Muscle of back (tissue), 3 donors: ENCODE measurements at regions not wholly inside any gene's neighbourhood (a gene's known extent, or its start where the extent isn't known, plus 50 kb on each side); places are given as distances from the start of the nearest gene placed in this dataset.

Source experiments
- DNase-seq, 3 donors: peaks; one replicate each; pipeline versions ENCODE4 v3.0.0 to v3.0.0-alpha.2; 2013

DNA sequence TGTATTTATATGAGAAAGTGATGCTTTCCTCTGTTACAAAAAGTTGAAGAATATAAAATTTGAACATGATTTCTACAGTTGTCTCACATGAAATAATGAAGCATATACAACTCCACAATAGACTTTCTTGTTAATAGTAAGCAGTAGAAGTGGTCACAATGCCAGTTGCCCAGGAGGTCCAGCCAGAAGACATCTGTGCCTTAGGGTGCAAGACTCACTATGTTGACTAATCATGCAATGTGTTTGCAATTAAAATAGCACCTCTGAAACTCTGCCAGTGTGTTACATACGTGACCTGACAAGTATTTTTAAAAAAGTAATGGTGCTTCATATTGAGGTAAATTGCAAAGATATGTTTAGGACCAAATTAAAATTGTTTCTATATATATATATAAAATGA is 547.2 kb downstream of the ETV1 start:
- DNase-seq: no peak

DNA sequence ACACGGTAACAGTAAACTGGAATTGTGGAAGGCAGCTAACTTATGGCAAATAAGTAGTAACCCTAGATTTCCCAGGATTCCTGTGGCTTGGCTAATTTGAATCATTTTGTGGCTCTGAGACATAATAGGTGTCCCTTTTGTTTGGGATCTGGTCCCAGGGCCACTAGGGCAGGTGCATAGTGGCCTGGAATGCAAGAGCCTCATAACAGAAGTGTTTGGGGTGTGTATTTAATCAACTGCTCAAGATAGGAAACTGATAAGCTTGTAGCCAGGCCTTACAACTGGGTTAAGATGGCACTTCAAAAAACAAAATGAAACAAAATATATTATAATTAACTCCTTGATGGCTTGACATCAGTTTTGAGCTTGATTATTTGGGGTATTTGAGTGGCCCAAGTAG is 541.8 kb downstream of the ETV1 start:
- DNase-seq: no peak

DNA sequence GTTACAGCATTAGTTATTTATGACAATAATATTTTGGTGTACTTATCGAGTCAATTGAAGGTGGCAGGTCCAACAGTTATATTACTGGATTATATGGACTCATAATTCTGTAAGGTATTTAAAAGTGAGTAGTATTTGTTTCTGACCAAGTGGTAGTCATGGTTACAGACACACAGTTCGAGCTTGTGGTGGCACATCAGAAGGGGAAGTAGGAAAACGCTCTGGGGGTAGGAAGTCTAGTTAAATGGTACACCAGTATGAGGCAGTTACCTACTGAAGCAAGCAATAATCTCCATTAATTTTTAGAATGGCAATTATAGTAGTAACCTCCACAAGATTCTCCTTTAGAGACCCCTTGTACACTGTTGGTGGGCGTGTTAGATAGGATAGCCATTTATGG is 541.2 kb downstream of the ETV1 start:
- DNase-seq: no peak

- DNase-seq: no peak
These were observed 540.0 kb downstream of the ETV1 start for GRCh38 chr7:13449460-13449859.

DNA sequence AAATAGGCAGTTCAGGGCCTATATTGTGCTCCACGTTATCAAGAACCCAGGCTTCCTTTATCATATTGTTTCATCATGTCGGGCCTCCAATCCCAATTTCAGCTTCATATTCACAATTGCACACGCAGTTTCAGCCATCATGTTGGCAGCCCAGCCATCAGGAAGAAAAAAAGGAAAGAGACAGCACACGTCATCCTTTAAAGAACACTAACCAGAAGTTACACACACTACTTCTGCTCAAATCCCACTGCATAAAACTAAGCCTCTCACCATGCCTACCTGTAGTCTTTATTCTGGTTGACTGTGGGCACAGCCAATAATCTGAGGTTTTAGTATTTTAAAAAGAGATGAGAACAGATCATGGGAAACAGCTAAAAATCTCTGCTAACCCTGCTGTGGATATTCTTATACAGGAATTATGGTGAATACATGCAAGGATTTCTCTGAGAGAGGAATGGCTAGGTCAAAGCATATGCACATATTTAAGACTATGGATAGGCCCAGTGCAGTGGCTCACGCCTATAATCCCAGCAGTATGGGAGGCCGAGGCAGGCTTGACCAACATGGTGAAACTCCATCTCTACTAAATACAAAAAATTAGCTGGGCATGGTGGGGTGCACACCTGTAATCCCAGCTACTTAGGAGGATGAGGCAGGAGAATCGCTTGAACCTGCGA is 534.4 kb downstream of the ETV1 start:
- DNase-seq: no peak

GRCh38 chr7:13457790-13458189 is 531.7 kb downstream of the ETV1 start:
- DNase-seq: peak; percentile 21 to 49 (median 24)

DNA sequence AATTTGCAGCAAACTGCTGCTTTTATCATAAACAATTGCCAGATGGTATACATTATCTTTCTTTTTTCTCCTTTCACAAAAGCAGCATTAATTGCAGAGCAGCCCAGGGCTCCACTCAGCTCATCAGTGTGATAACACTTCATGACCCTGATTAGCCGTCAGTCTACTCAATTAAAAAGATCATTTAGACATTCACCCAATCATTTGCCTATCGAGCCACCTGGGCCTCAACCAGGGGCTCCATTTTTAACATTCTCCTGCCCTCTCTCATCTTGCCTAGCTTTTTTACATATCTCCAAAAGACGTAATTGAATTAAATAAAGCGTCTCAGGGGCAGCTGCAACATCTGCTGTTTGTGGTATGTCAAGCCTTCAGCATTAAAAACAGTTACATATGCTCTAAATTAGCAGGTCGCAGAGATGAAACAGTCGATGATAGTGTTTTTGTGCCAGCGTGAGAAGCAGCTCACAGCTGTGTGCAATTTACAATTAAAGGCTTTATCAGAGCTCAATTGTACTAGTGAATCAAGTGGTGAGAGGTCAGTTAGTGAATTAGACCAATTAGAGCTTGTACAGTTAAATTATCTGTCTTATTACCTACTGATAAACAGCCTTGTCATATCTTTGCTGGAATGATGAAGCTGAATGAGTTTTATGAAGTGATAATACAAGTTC is 522.5 kb downstream of the ETV1 start:
- DNase-seq: peak in 2 of 3 donors; percentile 7 to 37

- DNase-seq: no peak
These were observed 512.5 kb downstream of the ETV1 start for GRCh38 chr7:13476881-13477444.

DNA sequence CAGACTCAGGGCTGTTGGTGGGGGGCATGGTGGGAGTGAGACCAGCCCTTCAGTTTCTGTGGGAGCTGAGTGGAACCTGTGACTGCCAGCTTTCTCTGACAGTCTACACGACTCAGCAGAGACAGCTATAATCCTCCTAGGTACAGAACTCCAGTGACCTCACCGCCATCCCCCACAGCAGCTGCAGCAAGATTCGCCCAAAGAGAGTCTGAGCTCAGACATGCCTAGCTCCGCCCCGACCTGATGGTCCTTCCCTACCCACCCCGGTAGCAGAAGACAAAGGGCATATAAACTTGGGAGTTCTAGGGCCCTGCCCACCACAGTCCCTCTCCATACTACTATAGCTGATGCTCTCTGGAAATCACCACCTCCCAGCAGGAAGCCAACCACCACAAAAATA is 500.1 kb downstream of the ETV1 start:
- no peak for DNase-seq

- DNase-seq: no peak
These were observed 492.5 kb downstream of the ETV1 start for GRCh38 chr7:13496976-13497375.

GRCh38 chr7:13508586-13508985 is 480.9 kb downstream of the ETV1 start:
- peak in 1 of 3 donors; percentile 8 for DNase-seq

- no peak for DNase-seq
These were observed 470.7 kb downstream of the ETV1 start for GRCh38 chr7:13518738-13519137.

- no peak for DNase-seq
These were observed 465.4 kb downstream of the ETV1 start for GRCh38 chr7:13524076-13524475.

DNA sequence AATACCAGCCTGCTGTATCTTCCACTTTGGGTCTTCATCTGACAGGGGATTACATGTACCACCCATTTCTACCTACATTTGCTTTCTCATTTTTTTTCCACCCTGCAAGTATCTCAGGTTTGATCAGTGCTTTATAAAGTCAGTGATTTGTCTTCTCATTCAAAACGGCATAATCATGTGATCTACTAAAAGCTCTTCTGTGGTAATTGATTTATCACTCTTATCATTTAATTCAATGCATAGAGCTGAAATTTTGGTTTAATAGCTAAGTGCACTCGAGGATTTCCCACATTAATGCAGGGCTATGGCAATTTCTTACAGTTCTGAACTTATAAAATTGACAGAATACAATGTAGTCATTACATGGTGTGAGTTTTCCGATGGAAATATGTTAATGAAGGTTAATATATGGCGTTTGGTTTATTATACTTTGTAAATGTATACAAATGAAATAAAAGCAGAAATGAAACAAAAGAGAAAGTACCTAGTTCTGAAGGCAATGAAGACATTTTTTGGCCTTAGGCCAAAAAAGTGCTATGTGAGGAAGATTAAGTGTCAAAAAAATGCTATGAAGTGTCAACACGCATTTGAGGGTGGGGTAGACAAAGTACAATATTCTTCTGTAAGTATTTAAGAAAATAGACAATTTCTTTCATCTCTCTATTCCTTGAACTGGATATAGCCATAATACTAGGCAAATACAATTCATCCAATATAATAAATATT is 457.3 kb downstream of the ETV1 start:
- DNase-seq: no peak

DNA sequence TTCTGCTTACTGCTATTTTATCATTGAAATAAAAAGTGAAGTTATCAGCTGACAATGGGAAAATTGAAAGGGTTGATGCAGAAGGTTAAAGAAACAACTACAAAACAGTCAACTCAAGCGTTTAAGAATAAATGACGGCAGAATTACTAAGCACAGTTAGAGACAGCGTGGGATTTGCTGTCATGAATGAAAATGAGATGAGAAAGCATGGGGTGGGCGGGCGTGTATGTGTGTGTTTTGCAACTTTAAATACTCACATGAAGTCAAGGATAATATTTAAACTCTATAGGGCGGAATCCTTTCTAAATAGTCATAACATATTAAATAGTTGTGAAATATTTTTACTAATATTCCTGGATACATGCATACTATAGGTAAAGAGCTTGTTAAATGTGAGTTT is 450.8 kb downstream of the ETV1 start:
- DNase-seq: no peak

DNA sequence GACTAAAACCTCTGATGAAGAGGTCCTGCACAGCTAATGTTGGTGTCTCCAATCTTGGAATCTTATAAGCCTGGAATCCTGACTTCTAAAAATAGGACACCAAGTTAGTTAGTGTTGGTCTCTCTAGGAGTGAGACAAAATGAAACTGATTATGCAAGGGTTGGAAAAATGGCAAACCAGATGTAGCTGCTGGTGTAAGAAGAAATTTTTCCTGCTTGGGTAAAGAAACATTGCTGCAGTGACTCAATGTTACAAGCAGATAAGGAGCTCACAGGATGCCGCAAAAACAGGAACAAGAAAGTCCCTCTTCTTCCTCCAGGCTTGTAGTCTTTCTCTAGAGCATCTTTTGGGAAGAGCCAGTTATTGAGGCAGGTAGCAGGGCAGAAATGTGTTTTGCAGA is 449.0 kb downstream of the ETV1 start:
- no peak for DNase-seq

DNA sequence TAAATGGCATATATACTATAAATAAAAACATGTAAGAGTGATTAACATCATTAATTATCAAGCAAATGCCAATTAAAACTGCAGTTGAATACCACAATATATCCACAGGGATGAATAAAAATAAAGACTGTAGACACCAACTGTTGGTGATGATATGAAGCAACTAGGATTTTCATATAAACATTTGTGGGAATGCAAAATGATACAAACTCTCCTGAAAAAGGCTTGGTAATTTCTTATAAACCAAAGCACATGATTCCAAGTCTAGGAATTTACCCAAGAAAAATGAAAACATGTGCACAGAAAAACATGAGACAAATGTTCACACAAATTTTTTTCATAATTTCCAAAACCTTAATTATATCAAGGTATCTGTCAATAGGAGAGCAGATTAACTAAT is 448.1 kb downstream of the ETV1 start:
- DNase-seq: no peak

GRCh38 chr7:13542451-13542850 is 447.0 kb downstream of the ETV1 start:
- no peak for DNase-seq

GRCh38 chr7:13551503-13551902 is 438.0 kb downstream of the ETV1 start:
- peak; percentile 31 to 57 (median 47) for DNase-seq

GRCh38 chr7:13560441-13560840 is 429.0 kb downstream of the ETV1 start:
- no peak for DNase-seq

- no peak for DNase-seq
These were observed 426.2 kb downstream of the ETV1 start for GRCh38 chr7:13563257-13563656.

GRCh38 chr7:13563680-13564079 is 425.8 kb downstream of the ETV1 start:
- peak in 2 of 3 donors; percentile 1 to 28 for DNase-seq
